Gastroesophageal sphincter (tissue), 4 donors: ENCODE measurements at regions not wholly inside any gene's neighbourhood (a gene's known extent, or its start where the extent isn't known, plus 50 kb on each side); places are given as distances from the start of the nearest gene placed in this dataset.

ENCODE experiments used
- ATAC-seq: fragments of 150-250 bp; one replicate; pipeline ENCODE4 v1.9.1; 2016; ENCODE audit warnings: mild to moderate bottlenecking, moderate library complexity
- H3K27ac ChIP-seq, 4 donors: fragments of 200-600 bp; sonication (generic) in 3 of 4; 1 replicate in 3 of 4; 2 replicates in 1 of 4; pipeline ENCODE4 v1.5.1; 2016 to 2019
- H3K27me3 ChIP-seq: fragments of 200-600 bp; sonication (generic); one replicate; pipeline ENCODE4 v1.5.1; 2019
- H3K36me3 ChIP-seq, 2 donors: fragments of 200-600 bp; sonication (generic); one replicate each; pipeline ENCODE4 v1.5.1; 2019; ENCODE audit warnings: control low read depth in 1 of 2
- H3K4me1 ChIP-seq, 3 donors: fragments of 200-600 bp; sonication (generic); 1 replicate in 2 of 3; 2 replicates in 1 of 3; pipeline ENCODE4 v1.5.1; 2016 to 2019; ENCODE audit warnings: control low read depth in 2 of 3
- H3K4me3 ChIP-seq, 2 donors: fragments of 200-600 bp; sonication (generic); one replicate each; pipeline ENCODE4 v1.5.1; 2019; ENCODE audit warnings: mild to moderate bottlenecking in 1 of 2, moderate library complexity in 1 of 2
- H3K9me3 ChIP-seq, 3 donors: fragments of 200-600 bp; sonication (generic); one replicate each; pipeline ENCODE4 v1.5.1; 2017 to 2019; ENCODE audit warnings: control low read depth in 2 of 3
- EP300 ChIP-seq: sonication (generic); formaldehyde crosslinking; IDR thresholded peaks from one replicate; pipeline ENCODE4 v1.6.1; 2017; ENCODE audit warnings: antibody characterized with exemption, mild to moderate bottlenecking
- POLR2A ChIP-seq, 2 donors: fragments of 450-650 bp; IDR thresholded peaks; one replicate each; pipeline ENCODE4 v1.6.1; 2017; ENCODE audit warnings: antibody characterized with exemption in 2 of 2, mild to moderate bottlenecking in 2 of 2, moderate library complexity in 1 of 2
- POLR2AphosphoS5 ChIP-seq: sonication (generic); formaldehyde crosslinking; IDR thresholded peaks from one replicate; pipeline ENCODE4 v1.6.1; 2017; ENCODE audit warnings: antibody characterized with exemption
- whole genome bisulfite sequencing, 2 donors: methylation state at CpG; one replicate each; pipeline ENCODE4 v1.1.5; 2018; ENCODE audit warnings: low coverage in 1 of 2; 5-methylcytosine and 5-hydroxymethylcytosine counted together
- TF ChIP-seq, protein P1 (sequence below), 4 experiments: fragments of 200-600 bp in 2 of 4; fragments of 450-650 bp in 2 of 4; sonication (generic) in 1 of 4; IDR thresholded peaks; one replicate each; pipeline ENCODE4 v1.5.1; 2017 to 2019; ENCODE audit warnings: antibody characterized with exemption in 4 of 4, mild to moderate bottlenecking in 2 of 4, moderate library complexity in 2 of 4

DNA sequence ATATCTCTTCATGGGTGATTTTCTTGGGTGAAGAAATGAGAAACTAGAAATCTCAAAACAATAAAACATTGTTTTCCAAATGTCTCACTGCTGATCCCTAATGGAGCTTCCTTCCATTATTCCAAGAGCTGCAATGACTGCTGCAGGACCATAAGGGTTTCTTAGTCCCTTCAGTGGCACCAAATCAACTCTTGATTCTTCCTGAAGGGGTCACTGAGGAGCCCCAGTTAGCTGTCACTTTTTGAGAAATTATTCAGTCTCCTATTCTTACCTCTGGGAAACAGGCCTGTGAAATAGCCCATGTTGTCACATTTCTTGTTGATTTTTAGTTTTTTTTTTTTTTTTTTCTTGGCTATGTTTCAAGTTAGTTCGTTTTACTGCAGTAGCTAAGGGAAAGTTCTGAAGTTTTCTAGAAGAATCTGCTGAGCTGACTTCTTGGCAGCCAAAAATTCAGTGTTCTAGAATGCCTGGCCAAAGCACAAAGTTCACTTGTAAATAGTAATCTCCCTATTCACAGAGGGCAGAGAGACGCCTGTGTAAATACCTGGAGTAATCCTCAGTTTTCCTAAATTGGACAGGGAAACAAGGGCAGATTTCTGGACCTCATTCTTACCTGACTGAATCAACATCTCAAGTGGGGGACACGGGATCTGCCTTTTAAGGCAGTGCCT is 480.0 kb downstream of the RIT2 start:
- H3K36me3 ChIP-seq: no peaks in the 10 kb centered on the region
- H3K4me1 ChIP-seq: no peaks in the 10 kb centered on the region
- no peak overlapping the region for H3K4me3 ChIP-seq
- TF ChIP-seq, protein P1, sequence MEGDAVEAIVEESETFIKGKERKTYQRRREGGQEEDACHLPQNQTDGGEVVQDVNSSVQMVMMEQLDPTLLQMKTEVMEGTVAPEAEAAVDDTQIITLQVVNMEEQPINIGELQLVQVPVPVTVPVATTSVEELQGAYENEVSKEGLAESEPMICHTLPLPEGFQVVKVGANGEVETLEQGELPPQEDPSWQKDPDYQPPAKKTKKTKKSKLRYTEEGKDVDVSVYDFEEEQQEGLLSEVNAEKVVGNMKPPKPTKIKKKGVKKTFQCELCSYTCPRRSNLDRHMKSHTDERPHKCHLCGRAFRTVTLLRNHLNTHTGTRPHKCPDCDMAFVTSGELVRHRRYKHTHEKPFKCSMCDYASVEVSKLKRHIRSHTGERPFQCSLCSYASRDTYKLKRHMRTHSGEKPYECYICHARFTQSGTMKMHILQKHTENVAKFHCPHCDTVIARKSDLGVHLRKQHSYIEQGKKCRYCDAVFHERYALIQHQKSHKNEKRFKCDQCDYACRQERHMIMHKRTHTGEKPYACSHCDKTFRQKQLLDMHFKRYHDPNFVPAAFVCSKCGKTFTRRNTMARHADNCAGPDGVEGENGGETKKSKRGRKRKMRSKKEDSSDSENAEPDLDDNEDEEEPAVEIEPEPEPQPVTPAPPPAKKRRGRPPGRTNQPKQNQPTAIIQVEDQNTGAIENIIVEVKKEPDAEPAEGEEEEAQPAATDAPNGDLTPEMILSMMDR (IDR thresholded peaks at IDR 0.05): no peak
- ATAC-seq: no peak
- H3K9me3 ChIP-seq: no peaks in the 10 kb centered on the region
- WGBS, 2 donors: 39 to 70% methylated on average over 2 to 3 of the region's 3 CpGs
- H3K27ac ChIP-seq: no peak overlapping the region
- H3K27me3 ChIP-seq: no peaks in the 10 kb centered on the region

DNA sequence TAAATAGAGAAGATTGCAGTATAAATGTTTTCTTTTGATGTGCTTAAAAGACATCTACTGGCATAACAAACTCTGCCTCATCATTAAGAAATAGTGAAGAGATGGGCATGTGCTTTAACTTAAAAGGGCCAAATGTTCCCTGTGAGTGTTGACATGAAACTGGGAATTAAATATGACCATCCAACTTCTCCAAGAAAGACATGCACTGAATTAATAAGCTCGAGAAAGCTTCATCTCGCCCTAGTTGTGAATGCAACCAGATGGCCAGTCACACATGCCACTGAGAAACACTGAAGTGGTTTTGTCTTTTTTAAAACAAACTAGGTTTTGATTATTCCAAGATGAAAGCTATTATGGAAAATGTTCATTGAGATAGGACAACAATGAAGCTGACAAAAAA is 479.2 kb downstream of the RIT2 start:
- no peaks in the 10 kb centered on the region for H3K4me1 ChIP-seq
- no peak for ATAC-seq
- TF ChIP-seq POLR2AphosphoS5: no peak
- no peak for TF ChIP-seq EP300
- TF ChIP-seq, protein P1 (IDR thresholded peaks at IDR 0.05): no peak
- H3K27ac ChIP-seq: no peak overlapping the region
- 57 to 64% methylated on average over 2 of the region's 2 CpGs for WGBS, 2 donors
- no peaks in the 10 kb centered on the region for H3K9me3 ChIP-seq
- no peaks in the 10 kb centered on the region for H3K36me3 ChIP-seq
- no peaks in the 10 kb centered on the region for H3K27me3 ChIP-seq
- H3K4me3 ChIP-seq: no peak overlapping the region

DNA sequence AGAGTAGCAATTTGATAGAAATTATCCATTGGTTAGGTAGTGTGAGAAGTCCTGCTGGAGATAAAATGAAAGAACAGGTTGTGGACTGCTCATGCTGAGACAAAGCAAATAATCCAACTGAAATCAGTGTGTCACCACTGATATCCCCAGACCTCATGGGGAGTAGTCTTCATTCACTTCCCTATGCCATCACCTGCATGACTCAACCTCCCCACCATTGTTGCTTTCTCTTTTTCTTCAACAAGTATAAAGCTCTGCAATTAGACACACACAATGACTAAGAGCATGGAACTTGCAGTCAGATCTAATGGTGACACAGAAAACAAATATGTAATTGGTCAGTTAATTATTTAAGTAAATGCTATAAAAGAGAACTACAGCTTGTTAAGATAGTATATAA is 475.3 kb downstream of the RIT2 start:
- H3K9me3 ChIP-seq: no peaks in the 10 kb centered on the region
- no peak overlapping the region for H3K27ac ChIP-seq
- TF ChIP-seq, protein P1 (IDR thresholded peaks at IDR 0.05): no peak
- TF ChIP-seq POLR2A (IDR thresholded peaks at IDR 0.05) (no peak), EP300 (no peak), POLR2AphosphoS5 (no peak)
- H3K4me3 ChIP-seq: no peak overlapping the region
- H3K36me3 ChIP-seq: no peaks in the 10 kb centered on the region
- no peaks in the 10 kb centered on the region for H3K4me1 ChIP-seq
- H3K27me3 ChIP-seq: no peaks in the 10 kb centered on the region
- ATAC-seq: no peak

DNA sequence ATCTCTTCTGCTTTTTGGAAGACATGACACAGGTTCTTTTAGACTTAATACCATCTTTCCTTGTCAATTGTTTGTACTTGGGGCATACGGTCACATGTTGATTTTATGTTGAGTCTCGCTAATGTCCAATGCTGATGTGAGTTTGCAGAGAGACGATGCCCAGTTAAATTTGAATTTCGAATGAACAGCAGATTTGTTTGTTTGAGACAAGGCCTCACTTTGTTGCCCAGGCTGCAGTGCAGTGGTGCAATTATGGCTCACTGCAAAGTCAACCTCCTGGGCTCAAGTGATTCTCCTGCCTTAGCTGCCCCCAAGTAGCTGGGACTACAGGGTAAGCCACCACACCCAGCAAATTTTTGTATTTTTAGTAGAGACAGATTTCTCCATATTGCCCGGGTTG is 473.5 kb downstream of the RIT2 start:
- Histone ChIP-seq H3K4me3 (no peak overlapping the region), H3K4me1 (no peaks in the 10 kb centered on the region), H3K27ac (no peak overlapping the region), H3K27me3 (no peaks in the 10 kb centered on the region), H3K36me3 (no peaks in the 10 kb centered on the region), H3K9me3 (no peaks in the 10 kb centered on the region)
- ATAC-seq: no peak
- no peak for TF ChIP-seq POLR2AphosphoS5
- TF ChIP-seq, protein P1 (IDR thresholded peaks at IDR 0.05): no peak
- no peak for TF ChIP-seq EP300
- no peak for TF ChIP-seq POLR2A (IDR thresholded peaks at IDR 0.05)
- WGBS, 2 donors: 88 to 91% methylated on average over 5 of the region's 5 CpGs

DNA sequence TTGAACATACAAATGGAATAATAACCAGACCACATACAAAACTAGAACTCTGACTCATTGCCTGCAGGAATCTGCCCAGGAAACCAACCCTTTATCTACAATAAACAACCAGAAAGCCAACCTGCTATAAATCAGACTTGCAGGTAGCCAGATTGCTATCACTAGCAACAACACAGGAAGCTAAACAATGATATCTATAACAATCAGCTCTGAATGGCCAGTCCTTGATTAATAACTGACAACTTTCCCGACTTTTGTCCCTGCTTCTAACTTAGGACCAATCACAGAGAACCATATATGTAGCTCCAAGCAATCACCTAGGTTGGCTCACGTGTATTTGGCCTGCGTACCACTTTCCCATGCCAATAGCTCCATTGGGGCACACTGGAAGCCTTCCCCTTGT is 470.8 kb downstream of the RIT2 start:
- ATAC-seq: no peak
- WGBS, 2 donors: 61 to 64% methylated on average over 2 to 3 of the region's 3 CpGs
- H3K9me3 ChIP-seq: no peaks in the 10 kb centered on the region
- H3K27me3 ChIP-seq: no peaks in the 10 kb centered on the region
- no peaks in the 10 kb centered on the region for H3K4me1 ChIP-seq
- no peak overlapping the region for H3K4me3 ChIP-seq
- TF ChIP-seq POLR2A (IDR thresholded peaks at IDR 0.05): no peak
- no peak for TF ChIP-seq POLR2AphosphoS5
- TF ChIP-seq EP300: no peak
- TF ChIP-seq, protein P1 (IDR thresholded peaks at IDR 0.05): no peak
- no peak overlapping the region for H3K27ac ChIP-seq
- no peaks in the 10 kb centered on the region for H3K36me3 ChIP-seq
